HG03159 (cell line): ENCODE measurements at regions not wholly inside any gene's neighbourhood (a gene's known extent, or its start where the extent isn't known, plus 50 kb on each side); places are given as distances from the start of the nearest gene placed in this dataset.

Experiments
- ATAC-seq: cut with Tn5 transposase; IDR thresholded peaks from one replicate; pipeline ENCODE4 v1.9.1; 2021; ENCODE audit warnings: mild to moderate bottlenecking, moderate library complexity; ENCODE audit not compliant: unreplicated experiment

DNA sequence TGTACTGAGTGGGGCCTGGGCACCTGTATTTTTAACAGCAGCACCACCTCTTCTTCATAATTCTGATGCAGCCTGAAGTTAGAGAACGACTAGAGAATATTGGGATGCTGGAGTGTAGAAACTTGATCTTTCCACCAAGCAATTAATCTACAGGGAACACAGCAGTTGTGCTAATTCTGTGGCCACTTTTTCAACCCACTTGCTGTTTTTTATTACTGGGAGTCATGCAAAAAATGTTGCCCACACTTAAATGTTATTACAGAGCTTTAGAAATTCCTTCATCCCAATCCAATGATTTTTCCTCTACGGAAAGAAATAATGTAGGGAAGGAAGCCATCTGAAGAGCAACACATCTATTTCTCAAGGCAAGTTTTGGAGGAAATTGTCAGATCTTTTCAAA lies 190.9 kb upstream of the TUT7 start:
- ATAC-seq: no peak

DNA sequence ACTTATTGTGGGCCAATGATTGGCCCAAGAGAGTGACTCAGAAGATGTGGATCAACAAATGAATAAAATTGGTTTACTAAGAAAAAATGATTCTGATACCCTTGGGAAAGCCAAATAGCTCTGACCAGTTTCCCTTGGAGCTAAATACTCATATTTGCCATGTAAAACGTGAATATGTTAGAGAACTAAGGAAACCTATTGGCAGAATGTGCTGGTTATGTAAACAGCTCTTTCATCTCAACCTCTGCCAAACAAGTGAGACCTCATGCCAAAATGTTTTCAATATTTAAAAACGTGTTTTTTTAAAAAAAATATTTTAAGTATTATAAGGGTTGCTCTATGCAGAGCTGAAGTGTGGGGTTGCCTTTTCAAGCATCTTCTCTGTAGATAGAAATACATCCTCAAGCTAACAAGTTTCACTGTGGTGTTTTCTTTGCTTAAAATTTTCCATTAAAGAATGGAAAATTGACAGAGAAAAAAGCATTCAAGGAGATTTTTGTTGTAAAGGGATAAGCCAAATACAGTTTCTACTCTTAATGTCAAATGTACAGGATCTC lies 186.9 kb upstream of the TUT7 start:
- ATAC-seq: no peak

- ATAC-seq: no peak
Measured at GRCh38 chr9:86535406-86535915, 181.3 kb upstream of the TUT7 start.

DNA sequence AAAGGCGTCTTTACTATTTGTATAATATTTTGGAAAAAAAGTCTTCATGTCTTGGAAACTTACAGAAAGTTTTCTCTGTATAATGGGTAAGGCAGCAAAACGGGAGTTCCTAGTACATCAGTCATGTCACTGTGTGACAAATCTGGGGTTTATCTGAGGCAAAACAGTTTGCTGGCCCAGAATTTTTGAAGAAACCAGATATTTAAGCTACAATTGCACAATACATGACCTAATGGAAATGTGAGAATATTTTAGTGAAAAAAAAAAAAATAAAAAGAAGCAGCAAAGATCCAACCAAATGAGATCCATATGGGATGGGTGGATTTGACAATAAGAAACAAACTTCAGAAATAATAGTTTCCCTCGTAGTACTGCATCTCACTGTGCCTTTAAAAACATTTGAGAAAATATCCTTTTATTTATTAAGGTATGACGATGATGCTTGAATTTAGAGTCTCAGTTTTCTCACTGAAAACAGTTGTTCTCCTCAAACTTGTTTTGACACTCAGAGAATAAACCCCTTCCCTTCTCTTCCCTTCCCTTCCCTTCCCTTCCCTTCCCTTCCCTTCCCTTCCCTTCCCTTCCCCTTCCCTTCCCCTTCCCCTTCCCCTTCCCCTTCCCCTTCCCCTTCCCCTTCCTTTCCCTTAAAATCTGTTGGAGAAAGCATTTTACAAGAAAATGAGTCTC lies 180.5 kb upstream of the TUT7 start:
- no peak for ATAC-seq

GRCh38 chr9:86531971-86532640 lies 177.9 kb upstream of the TUT7 start:
- ATAC-seq: no peak

GRCh38 chr9:86531273-86531970 lies 177.2 kb upstream of the TUT7 start:
- ATAC-seq: no peak

GRCh38 chr9:86529496-86530275 lies 175.5 kb upstream of the TUT7 start:
- ATAC-seq: no peak

DNA sequence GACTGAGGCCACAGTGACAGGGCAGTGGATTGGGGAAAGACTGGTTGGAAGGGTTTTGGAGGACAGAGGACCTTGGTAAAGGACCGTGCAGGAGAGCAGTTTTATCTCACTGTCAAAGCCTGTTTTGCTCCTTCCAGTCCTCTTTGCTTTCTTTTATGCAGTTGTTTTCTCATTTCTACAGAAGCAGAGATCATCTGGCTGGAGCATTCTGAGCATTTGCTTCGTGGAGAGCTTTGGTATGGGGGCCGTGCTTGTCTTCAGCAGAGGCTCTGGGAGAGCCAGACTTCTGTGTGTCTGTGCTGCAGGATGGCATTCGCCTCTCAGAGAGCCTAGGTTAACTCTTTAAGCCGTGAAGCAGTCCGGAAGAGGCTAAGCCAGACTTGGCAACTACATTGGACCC lies 171.8 kb upstream of the TUT7 start:
- no peak for ATAC-seq

DNA sequence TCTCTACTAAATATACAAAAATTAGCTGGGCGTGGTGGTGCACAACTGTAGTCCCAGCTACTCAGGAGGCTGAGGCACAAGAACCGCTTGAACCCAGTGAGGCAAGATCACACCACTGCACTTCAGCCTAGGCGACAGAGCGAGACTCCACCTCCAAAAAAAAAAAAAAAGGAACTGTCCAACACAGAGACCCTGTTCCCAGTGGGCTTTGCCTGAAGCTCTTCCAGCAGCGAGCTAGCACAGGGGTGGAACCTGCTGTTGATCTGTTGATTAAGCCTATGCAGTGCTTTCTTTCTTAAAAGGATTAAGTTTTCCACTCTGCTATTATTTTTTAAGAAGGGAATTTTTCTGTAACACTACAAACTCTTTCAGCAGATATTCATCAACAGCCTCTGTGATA lies 171.0 kb upstream of the TUT7 start:
- ATAC-seq: no peak

- ATAC-seq: no peak
Measured at GRCh38 chr9:86521977-86522376, 167.8 kb upstream of the TUT7 start.

GRCh38 chr9:86521322-86521721 lies 167.1 kb upstream of the TUT7 start:
- ATAC-seq: no peak

DNA sequence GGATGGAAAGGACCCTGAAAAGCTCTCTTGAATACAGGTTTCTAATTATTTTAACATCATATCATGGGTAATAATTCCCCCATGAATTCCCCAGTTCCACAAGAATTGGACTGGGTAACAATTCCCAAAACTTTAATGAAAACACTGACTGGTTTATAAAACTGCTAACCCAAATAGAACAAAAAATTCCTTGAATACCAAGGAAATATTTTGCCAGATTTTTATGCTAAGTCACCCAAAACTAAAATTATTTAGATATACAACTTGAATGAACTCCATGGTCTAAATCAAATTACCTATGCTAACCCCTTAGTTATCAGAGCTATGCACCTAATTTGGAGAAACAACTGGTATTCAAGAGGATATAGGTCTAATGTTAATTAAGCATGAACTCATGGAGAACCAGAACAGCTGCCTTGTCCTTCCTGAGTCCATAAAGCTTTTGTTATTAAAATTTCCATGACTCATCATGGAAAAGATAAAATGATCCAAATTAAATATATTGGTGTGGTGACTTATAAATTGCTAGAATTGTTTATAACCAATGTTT lies 164.9 kb upstream of the TUT7 start:
- ATAC-seq: no peak

DNA sequence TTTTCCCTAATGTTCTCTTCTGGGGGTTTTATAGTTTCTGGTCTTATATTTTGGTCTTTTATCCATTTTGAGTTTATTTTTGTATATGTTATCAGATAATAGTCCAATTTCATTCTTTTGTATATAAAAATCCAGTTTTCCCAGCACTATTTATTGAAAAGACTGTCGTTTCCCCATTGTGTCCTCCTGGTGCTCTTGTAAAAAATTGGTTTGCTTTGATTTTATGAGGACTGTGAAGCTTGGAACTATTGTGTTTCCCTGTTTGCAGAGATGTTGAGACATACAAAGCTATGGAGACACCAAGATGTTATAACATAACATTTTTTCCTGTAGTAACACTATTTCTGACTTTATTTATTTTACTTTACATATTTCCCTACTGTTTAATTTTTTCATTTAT lies 163.3 kb upstream of the TUT7 start:
- ATAC-seq: no peak

DNA sequence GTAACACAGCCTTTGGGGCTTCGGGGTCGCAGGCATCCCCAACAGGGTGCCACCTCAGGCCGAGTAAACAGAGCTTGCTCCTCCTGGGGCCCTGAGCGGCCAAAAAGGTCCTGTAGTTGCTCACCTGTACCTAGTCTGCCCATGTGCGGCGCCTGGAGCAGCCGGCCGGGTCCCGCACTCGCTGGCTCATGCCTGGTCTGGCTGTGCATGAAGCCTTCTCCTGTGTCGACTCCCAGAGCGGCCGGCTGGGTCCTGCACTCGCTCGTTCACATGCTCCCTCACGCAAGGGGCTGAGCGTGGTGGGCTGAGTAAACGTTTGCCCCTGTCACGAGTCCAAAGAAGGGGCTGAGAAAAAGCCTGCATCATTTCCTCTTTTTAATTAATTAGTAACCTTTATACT lies 162.4 kb upstream of the TUT7 start:
- no peak for ATAC-seq

GRCh38 chr9:86515221-86515620 lies 161.0 kb upstream of the TUT7 start:
- ATAC-seq: no peak

DNA sequence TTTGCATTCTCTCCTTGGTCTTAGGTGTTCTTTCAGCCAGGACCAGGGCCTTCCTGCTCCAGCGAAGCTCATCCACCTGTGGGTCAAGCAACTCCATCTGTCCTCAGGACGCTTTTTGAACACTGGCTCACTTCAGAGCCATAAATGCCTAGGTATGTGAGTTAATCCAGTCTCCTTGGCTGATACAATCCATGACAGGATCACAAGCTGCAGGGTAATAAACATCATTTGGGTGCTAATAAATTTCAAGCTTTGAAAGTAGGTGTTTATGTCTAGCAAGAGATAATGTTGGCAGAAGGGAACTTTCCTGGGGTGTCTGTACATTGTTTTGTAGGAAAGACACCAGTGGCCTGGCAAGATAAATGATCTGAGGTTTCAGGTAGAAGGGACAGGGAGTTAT lies 159.2 kb upstream of the TUT7 start:
- no peak for ATAC-seq

GRCh38 chr9:86512929-86513328 lies 158.7 kb upstream of the TUT7 start:
- ATAC-seq: no peak

DNA sequence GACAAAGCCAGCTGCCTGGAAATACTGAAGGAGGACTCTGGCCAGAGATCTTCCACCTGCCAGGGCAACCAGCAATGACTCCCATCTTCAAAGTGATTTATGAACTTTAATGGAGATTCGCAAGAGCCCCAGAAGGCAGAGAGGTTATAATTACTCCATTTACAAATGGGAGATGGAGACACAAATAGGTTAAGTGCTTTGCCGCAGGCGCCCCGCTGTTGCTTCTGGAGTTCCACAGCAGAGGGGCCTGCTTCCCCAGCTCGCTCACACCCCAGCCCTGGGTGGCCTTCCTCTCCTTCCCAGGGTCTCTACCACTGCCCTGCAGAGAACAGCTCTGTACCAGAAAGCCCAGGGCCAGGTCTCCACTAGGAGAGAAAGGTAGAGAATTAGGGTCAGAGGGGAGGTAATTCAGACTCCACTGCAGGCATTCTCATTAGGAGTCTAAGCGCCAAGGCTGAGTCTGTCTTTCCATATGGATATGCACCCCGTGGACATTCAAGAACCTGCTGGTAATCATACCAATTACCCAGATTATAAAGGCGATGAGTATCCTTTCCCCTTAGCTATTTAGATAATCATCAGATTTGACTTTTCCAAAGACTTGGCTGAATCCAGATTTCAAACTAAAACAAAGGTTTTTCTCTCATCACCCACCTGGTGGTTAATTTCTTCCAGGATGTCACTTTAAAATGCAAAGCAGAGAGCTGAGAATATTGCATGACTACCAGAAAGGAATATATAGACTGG lies 157.6 kb upstream of the TUT7 start:
- no peak for ATAC-seq

GRCh38 chr9:86508208-86508903 lies 154.1 kb upstream of the TUT7 start:
- ATAC-seq: peak; percentile 63
